ENCODE measurements at regions not wholly inside any gene's neighbourhood (a gene's known extent, or its start where the extent isn't known, plus 50 kb on each side); places are given as distances from the start of the nearest gene placed in this dataset.

- TF ChIP-seq, protein P1, sequence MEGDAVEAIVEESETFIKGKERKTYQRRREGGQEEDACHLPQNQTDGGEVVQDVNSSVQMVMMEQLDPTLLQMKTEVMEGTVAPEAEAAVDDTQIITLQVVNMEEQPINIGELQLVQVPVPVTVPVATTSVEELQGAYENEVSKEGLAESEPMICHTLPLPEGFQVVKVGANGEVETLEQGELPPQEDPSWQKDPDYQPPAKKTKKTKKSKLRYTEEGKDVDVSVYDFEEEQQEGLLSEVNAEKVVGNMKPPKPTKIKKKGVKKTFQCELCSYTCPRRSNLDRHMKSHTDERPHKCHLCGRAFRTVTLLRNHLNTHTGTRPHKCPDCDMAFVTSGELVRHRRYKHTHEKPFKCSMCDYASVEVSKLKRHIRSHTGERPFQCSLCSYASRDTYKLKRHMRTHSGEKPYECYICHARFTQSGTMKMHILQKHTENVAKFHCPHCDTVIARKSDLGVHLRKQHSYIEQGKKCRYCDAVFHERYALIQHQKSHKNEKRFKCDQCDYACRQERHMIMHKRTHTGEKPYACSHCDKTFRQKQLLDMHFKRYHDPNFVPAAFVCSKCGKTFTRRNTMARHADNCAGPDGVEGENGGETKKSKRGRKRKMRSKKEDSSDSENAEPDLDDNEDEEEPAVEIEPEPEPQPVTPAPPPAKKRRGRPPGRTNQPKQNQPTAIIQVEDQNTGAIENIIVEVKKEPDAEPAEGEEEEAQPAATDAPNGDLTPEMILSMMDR (IDR thresholded peaks at IDR 0.05): no peak
- no peak for TF ChIP-seq ZFX (IDR thresholded peaks at IDR 0.05; ENCODE audit: borderline replicate concordance)
These were observed 94.8 kb upstream of the HDAC9 start for GRCh38 chr7:18400726-18401125.

All from 22Rv1 (cell line).